ENCODE measurements at regions not wholly inside any gene's neighbourhood (a gene's known extent, or its start where the extent isn't known, plus 50 kb on each side); places are given as distances from the start of the nearest gene placed in this dataset.
"Not testable (repeated sequence)": the region's sequence is repeated elsewhere in the genome, so short reads cannot be mapped to it uniquely, and the experiment has no call there.

DNA sequence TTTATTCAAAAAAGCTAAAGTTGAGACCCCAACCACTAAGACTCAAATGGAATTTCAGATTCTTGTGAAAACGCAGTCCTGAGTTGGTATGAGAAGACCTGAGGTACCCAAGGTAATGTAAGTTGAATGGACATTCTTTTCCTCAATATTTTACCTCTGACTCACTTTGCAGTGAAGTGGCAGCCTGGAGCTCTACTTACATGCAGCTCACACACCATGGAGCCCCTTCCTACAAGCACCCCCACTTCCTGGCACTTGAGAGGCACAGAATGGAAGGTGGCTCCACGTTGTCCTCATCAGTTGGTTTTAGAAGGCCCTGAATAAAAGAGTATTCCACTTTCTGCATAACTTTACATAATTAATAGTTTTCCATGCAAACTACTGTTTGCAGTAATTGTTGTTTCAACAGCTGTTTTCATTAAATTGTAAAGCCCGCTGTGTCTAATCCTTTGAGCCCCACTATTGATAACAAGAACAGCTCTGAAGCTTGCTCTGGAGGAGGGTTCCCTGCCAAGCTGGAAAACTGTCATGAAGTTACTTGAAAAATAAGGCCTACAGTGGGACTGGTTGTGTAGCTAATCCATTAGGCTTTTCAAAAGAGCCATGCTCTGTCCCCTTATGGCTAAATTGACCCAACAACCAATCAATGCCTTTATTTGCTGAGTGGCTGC, 102.2 kb upstream of the SPATA31D4 start:
- Histone ChIP-seq H3K27me3 (ENCODE audit: control insufficient read depth, insufficient read depth, low read length) (no peaks in the 10 kb centered on the region), H3K4me1 (ENCODE audit: control insufficient read depth, insufficient read depth, low read length) (peaks cover 43% of the 10 kb centered on the region), H3K4me3 (ENCODE audit: low read depth, low read length) (no peak overlapping the region), H3K9ac (ENCODE audit: low read length) (no peak overlapping the region), H3K9me3 (ENCODE audit: control insufficient read depth, insufficient read depth, low read depth, low read length) (no peaks in the 10 kb centered on the region), H3K27ac (ENCODE audit: low read depth, low read length) (no peak overlapping the region), H3K36me3 (ENCODE audit: control insufficient read depth, insufficient read depth, low read length) (no peaks in the 10 kb centered on the region)

DNA sequence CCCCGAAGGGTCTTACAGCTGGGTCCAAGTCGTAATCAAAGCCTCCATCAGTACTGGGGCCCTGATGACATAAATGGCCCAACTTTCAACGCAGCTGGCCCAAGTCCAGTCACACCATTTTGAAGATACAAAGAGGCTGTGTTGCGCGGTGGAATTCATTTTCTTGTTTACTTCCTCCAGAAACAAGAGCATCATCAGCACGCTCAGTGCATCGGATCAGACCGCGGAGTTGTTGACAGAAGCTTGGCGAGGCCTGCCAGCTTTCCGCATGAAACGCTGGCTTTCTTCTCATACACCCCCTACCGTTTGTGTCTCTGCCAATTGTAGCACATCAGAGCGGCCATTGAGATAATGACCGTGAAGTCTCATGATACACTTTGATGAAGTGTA, 101.7 kb upstream of the SPATA31D4 start:
- no peak overlapping the region for H3K9ac ChIP-seq (ENCODE audit: low read length)
- H3K27ac ChIP-seq (ENCODE audit: low read depth, low read length), result no peak overlapping the region
- H3K9me3 ChIP-seq (ENCODE audit: control insufficient read depth, insufficient read depth, low read depth, low read length), result no peaks in the 10 kb centered on the region
- H3K4me1 ChIP-seq (ENCODE audit: control insufficient read depth, insufficient read depth, low read length), result peaks cover 43% of the 10 kb centered on the region
- H3K27me3 ChIP-seq (ENCODE audit: control insufficient read depth, insufficient read depth, low read length), result no peaks in the 10 kb centered on the region
- no peak overlapping the region for H3K4me3 ChIP-seq (ENCODE audit: low read depth, low read length)
- no peaks in the 10 kb centered on the region for H3K36me3 ChIP-seq (ENCODE audit: control insufficient read depth, insufficient read depth, low read length)

DNA sequence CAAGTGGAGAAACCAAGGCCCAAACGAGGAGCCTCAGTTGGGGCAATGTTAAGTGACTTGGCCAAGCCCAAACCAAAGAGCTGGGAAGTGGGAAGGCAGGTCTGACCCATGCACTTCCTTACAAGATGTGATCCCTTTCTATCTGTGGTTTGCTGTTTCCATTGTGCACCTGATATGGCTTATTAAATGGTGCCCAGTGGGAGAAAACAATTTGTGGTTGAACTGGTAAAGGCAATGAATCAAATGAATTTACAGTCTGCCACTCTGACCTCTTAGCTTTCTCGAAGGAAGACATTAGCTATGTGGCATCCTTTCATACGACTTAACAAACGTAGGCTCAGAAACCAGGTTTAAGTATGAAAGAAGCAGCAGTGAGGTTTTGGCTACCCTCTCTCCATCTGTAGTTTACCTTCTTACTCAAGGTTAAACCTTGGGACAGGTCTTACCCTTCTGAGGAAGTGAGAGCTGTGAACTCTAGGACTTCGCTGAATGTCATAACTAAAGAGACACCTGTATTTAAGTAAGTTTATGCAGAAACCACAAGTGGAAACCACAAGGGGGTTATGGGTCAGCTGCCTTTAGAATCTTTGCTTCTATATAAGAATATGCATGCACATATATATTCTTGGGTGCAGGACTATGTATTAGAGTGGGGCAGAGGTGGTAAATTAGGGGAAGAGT, 100.5 kb upstream of the SPATA31D4 start:
- Histone ChIP-seq H3K9me3 (ENCODE audit: control insufficient read depth, insufficient read depth, low read depth, low read length) (no peaks in the 10 kb centered on the region), H3K27ac (ENCODE audit: low read depth, low read length) (no peak overlapping the region), H3K36me3 (ENCODE audit: control insufficient read depth, insufficient read depth, low read length) (no peaks in the 10 kb centered on the region), H3K4me3 (ENCODE audit: low read depth, low read length) (no peak overlapping the region), H3K9ac (ENCODE audit: low read length) (no peak overlapping the region), H3K4me1 (ENCODE audit: control insufficient read depth, insufficient read depth, low read length) (peaks cover 38% of the 10 kb centered on the region), H3K27me3 (ENCODE audit: control insufficient read depth, insufficient read depth, low read length) (no peaks in the 10 kb centered on the region)

DNA sequence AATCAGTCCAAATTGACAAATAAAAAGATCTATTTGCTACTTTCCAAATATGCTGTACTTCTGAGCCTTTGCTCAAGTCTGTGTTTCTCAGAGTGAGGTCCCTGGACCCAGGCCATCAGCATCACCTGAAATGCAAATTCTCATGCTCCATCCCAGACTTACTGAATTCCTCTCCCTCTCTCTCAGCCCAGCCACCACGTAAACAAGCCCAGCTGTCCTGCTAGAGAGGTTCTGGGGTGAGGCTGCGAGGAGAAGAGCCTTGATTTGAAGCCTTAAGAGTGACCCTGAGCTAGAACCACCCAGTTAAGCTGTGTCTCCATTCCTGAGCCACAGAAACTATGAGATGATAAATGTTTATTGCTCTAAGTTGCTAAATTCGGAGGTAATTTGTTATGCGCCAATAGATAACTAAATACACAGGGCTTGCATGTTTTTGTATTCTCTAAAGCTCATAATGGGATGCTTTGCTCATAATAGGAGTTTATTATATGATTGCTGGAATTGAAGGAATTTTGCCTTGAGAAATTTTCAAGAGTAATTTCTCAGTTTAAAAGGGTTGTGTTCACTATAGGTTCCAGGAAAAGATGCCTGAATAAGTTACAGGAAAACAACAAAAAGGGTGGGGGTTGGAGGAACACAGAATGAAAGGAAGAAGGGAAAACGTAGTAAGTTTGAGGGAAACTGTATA, 98.9 kb upstream of the SPATA31D4 start:
- no peak overlapping the region for H3K27ac ChIP-seq (ENCODE audit: low read depth, low read length)
- H3K9ac ChIP-seq (ENCODE audit: low read length), result no peak overlapping the region
- no peaks in the 10 kb centered on the region for H3K27me3 ChIP-seq (ENCODE audit: control insufficient read depth, insufficient read depth, low read length)
- no peak overlapping the region for H3K4me3 ChIP-seq (ENCODE audit: low read depth, low read length)
- no peaks in the 10 kb centered on the region for H3K36me3 ChIP-seq (ENCODE audit: control insufficient read depth, insufficient read depth, low read length)
- H3K9me3 ChIP-seq (ENCODE audit: control insufficient read depth, insufficient read depth, low read depth, low read length), result no peaks in the 10 kb centered on the region
- peaks cover 34% of the 10 kb centered on the region for H3K4me1 ChIP-seq (ENCODE audit: control insufficient read depth, insufficient read depth, low read length)

DNA sequence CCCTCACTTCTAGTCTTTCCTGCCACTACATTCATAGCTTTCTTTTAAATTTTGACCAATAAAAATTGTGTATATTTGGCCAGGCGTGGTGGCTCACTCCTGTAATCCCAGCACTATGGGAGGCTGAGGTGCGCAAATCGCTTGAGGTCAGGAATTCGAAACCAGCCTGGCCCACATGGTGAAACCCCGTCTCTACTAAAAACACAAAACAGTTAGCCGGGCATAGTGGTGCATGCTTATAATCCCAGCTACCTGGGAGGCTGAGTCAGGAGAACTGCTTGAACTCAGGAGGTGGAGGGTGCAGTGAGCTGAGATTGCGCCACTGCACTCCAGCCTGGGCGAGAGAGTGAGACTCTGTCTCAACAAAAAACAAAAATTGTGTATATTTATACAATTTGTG, 97.8 kb upstream of the SPATA31D4 start:
- not testable (repeated sequence) for H3K9me3 ChIP-seq (ENCODE audit: control insufficient read depth, insufficient read depth, low read depth, low read length); H3K9ac ChIP-seq (ENCODE audit: low read length); H3K36me3 ChIP-seq (ENCODE audit: control insufficient read depth, insufficient read depth, low read length); H3K4me3 ChIP-seq (ENCODE audit: low read depth, low read length); H3K27me3 ChIP-seq (ENCODE audit: control insufficient read depth, insufficient read depth, low read length); H3K27ac ChIP-seq (ENCODE audit: low read depth, low read length)
- H3K4me1 ChIP-seq (ENCODE audit: control insufficient read depth, insufficient read depth, low read length), result peaks cover 31% of the 10 kb centered on the region

DNA sequence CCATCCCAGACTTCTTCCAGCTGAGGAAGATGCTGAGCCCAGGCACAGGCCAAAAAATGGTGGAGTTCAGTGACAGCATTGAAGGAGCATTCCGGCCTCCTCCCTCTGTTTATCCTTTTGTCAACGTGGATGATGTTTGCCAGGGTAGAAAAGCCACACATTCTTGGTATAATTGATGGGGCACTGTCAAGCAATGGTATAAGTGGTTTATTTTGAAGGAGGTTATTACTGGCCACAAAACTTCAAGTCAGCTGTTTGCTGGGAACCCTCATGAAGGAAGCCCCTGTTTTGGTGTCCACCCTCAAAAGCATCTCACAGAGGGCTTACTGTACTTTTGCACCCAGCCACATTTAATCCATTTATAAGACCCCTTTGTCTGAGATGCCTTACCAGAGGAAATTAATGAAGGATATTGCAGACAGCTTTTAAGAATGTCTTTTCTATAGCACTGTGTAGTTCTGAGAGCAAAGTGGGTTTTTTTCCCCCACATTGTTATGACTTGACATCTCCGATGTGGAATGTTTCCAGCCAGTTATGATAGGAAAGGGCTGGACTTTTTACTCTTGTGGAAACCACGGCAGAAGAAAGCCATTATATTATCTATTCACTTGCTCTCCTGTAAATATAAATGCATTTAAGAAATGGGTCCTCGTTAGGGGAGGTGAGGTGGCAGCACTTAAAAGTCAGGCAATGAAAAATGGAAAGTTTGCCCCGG, 95.5 kb upstream of the SPATA31D4 start:
- no peak overlapping the region for H3K9ac ChIP-seq (ENCODE audit: low read length)
- H3K27ac ChIP-seq (ENCODE audit: low read depth, low read length), result no peak overlapping the region
- H3K4me3 ChIP-seq (ENCODE audit: low read depth, low read length), result no peak overlapping the region
- H3K9me3 ChIP-seq (ENCODE audit: control insufficient read depth, insufficient read depth, low read depth, low read length), result no peaks in the 10 kb centered on the region
- H3K4me1 ChIP-seq (ENCODE audit: control insufficient read depth, insufficient read depth, low read length), result peaks cover 18% of the 10 kb centered on the region; the same call in 1 of the 2 replicates
- H3K36me3 ChIP-seq (ENCODE audit: control insufficient read depth, insufficient read depth, low read length), result no peaks in the 10 kb centered on the region
- no peaks in the 10 kb centered on the region for H3K27me3 ChIP-seq (ENCODE audit: control insufficient read depth, insufficient read depth, low read length)

DNA sequence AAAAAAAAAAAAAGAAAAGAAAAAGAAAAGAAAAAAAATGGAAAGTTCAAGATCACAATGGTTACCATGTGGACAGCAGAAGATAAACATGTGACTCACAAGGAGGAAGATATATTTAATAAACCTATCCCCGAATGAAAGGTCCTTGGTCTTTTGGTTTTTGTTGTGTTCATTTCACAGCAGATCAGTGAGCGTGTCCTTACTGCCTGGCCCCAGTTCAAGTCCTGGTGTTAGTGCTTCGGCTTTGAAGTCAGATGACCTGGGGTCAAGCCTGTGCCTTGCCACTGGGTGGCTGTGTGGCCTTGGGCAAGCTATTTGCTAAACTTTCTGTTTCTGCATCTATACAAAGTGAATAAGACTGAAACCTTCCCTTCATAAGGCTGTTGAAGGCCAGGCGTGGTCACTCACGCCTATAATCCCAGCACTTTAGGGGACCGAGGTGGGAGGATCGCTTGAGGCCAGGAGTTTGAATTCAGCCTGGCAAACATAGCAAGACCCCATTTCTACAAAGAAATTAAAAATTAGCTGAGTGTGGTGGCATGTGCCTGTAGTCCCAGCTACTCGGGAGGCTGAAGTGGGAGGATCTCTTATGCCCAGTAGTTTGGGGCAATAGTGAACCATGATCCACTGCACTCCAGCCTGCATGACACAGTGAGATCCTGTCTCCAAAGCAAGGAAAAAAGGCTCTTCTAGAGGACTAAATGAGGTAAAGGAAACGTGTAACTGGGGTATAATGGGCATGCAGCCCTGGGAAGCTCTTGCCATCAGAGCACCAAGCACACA, 94.5 kb upstream of the SPATA31D4 start:
- Histone ChIP-seq H3K9me3 (ENCODE audit: control insufficient read depth, insufficient read depth, low read depth, low read length) (no peaks in the 10 kb centered on the region), H3K4me3 (ENCODE audit: low read depth, low read length) (no peak overlapping the region), H3K27me3 (ENCODE audit: control insufficient read depth, insufficient read depth, low read length) (no peaks in the 10 kb centered on the region), H3K36me3 (ENCODE audit: control insufficient read depth, insufficient read depth, low read length) (no peaks in the 10 kb centered on the region), H3K9ac (ENCODE audit: low read length) (no peak overlapping the region), H3K4me1 (ENCODE audit: control insufficient read depth, insufficient read depth, low read length) (peaks cover 9% of the 10 kb centered on the region; the same call in 1 of the 2 replicates), H3K27ac (ENCODE audit: low read depth, low read length) (no peak overlapping the region)

DNA sequence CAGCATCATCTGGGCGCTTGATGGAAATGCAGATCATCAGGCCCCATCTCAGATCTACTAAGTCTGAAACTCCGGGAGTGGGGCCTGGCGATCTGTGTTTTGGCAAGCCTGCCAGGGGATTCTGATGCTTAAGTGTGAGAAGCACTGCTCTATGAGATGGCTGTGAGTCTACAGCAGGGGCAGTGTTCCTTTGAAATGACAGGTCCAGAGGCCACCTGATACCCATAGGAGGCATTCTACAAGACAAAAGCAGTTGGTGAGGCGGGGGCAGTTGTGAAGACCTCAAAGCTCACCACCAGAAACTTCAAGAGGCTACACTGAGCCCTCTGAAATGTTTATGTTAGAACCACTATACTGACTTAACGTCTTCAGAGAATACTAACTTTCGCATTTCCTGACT, 86.9 kb upstream of the SPATA31D4 start:
- H3K4me1 ChIP-seq (ENCODE audit: control insufficient read depth, insufficient read depth, low read length), result peaks cover 14% of the 10 kb centered on the region
- no peaks in the 10 kb centered on the region for H3K36me3 ChIP-seq (ENCODE audit: control insufficient read depth, insufficient read depth, low read length)
- H3K27me3 ChIP-seq (ENCODE audit: control insufficient read depth, insufficient read depth, low read length), result no peaks in the 10 kb centered on the region
- H3K9me3 ChIP-seq (ENCODE audit: control insufficient read depth, insufficient read depth, low read depth, low read length), result no peaks in the 10 kb centered on the region
- no peak overlapping the region for H3K4me3 ChIP-seq (ENCODE audit: low read depth, low read length)
- H3K27ac ChIP-seq (ENCODE audit: low read depth, low read length), result no peak overlapping the region
- H3K9ac ChIP-seq (ENCODE audit: low read length), result no peak overlapping the region

DNA sequence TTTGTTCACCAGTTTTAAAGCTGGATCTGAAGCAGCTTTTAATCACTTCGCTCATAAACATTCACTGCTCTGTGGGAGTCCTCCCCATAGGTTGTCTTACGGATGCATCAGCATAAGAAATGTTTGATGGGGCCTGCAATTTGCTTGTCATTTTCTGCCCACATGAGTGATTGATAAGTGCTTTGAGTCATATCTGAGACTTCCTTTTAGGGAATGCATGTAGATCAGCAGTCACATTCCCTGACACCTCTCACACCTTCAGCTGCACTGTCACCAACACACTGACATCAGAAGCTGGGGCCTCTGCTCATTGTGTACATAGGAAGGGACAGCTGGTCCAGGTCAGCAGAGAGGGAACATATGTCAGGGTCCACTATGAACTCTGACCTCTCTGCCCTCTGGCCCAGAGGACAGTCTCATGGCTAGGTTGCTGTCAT, 84.1 kb upstream of the SPATA31D4 start:
- H3K27ac ChIP-seq (ENCODE audit: low read depth, low read length), result no peak overlapping the region

DNA sequence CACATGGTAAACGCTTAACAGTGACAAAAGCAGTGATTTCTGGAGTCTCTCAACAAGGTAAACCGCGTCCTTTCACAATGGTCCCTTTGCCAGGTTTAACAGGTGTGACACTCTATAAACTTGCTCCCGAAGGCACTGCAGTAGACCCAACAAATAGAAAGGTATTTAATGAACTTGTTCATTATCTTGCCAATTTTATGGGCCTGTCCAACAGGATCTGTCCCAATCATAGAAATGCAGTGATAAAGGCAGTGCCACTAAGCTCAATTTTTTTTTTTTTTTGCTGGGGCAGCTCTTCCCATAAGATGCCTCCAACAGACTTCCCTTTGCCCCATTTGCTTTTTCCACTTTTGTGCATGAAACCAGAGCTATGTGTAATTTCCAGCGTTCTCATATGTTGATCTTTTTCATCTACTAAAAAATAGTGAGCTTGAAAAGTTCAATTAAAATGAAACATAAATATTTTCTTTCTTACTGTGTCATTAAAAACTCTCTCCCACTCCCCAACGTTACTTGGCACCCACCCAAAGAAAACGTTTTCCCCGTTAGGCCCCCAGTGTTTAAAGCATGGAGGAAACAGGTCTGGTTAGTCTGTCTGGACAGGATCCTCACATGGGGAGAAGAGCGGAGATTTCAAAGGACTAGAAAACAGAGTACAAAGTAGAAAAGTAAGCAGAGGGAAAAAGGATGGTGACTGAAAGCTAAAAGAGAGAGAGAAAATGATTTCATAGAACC, 80.9 kb upstream of the SPATA31D4 start:
- Histone ChIP-seq H3K27me3 (ENCODE audit: control insufficient read depth, insufficient read depth, low read length) (no peaks in the 10 kb centered on the region), H3K27ac (ENCODE audit: low read depth, low read length) (no peak overlapping the region), H3K4me1 (ENCODE audit: control insufficient read depth, insufficient read depth, low read length) (peaks cover 12% of the 10 kb centered on the region), H3K9me3 (ENCODE audit: control insufficient read depth, insufficient read depth, low read depth, low read length) (no peaks in the 10 kb centered on the region), H3K9ac (ENCODE audit: low read length) (no peak overlapping the region), H3K4me3 (ENCODE audit: low read depth, low read length) (no peak overlapping the region), H3K36me3 (ENCODE audit: control insufficient read depth, insufficient read depth, low read length) (no peaks in the 10 kb centered on the region)

More for the DNA sequence above, 84.1 kb upstream of the SPATA31D4 start:
- Histone ChIP-seq H3K4me1 (ENCODE audit: control insufficient read depth, insufficient read depth, low read length) (peaks cover 14% of the 10 kb centered on the region), H3K27me3 (ENCODE audit: control insufficient read depth, insufficient read depth, low read length) (no peaks in the 10 kb centered on the region), H3K9ac (ENCODE audit: low read length) (no peak overlapping the region), H3K36me3 (ENCODE audit: control insufficient read depth, insufficient read depth, low read length) (no peaks in the 10 kb centered on the region), H3K4me3 (ENCODE audit: low read depth, low read length) (no peak overlapping the region), H3K9me3 (ENCODE audit: control insufficient read depth, insufficient read depth, low read depth, low read length) (no peaks in the 10 kb centered on the region)
